ENCODE measurements at regions not wholly inside any gene's neighbourhood (a gene's known extent, or its start where the extent isn't known, plus 50 kb on each side); places are given as distances from the start of the nearest gene placed in this dataset.
"Not testable (repeated sequence)": the region's sequence is repeated elsewhere in the genome, so short reads cannot be mapped to it uniquely, and the experiment has no call there.

DNA sequence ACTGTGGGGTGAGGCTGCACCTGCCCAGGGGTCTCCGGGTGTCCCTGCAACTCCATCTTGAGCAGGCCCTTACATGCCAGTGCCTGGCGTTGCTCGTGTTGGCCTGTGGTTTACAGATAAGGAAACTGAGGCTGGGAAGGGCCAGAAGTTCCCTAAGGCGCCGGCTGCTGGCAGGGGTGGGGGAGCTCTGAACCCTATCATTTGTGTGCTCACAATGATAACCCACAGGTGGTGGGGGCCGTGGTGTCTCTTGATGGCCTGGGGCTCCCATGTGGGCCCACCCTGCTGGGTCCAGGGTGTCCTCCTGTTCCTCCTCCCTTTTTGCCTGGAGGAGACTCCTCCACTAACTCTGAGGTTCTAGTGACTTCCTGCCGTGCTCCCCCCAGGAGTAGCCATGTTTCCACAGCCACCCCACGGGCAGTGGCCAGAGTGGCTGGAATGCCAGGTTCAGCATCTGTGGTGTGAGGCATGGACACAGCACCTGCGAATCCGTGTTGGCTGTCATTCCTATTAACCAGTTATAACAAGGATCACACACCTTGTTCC is 174.3 kb downstream of the NPIPB11 start:
- not testable (repeated sequence) for DNase-seq

GRCh38 chr16:29231244-29231643 is 175.3 kb downstream of the NPIPB11 start:
- no peak for DNase-seq

DNA sequence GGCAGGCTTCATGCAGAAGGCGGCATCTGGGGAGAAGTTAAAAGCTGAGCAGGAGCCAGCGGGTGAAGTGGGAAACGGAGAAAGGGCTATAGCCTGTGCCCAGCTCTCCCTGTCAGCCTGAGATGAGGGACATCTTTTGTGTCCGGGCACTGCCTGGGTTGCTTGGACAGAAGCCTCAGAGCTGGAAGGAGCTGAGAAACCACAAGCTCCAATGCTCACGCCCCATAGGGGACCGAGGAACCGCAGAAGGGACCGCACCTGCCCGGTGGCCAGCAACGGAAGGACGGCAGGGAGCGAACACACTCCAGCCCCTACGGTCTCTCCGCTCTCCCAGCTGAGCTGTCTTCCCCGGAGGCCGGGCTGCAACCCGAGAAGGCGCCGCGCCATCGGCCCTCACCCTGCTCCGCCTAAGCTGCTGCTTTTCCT is 175.8 kb downstream of the NPIPB11 start:
- DNase-seq, result no peak

DNA sequence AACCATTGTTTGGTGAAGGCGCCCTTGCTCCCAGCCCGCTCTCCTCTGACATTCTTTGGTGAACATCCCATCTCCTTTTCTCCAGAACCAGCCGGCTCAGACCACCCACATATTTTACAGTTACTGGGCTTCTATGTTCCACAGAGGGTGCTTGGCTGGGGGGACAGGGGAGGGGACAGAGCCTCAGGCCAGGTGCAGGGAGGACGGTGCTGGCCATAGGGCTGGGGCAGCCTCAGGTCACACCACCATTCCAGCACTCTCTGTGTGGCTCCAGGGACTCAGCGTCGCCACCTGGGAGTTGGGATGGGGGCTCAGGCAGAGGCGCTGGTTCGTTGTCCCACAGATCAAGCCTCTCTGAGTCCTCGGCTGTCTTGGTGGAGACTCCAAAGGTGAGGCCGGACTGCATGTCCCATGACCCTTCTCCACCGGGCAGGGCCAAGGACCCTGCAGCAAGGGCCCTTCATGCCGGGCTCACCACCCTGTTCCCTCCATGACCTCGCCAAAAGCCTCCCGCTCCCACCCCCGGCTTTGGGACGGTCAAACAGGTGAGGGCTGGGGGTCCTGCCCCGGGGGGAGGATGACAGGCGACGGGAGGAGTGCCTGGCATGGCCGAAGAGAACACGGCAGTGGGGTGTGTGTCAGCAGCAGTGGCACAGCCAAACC is 176.4 kb downstream of the NPIPB11 start:
- DNase-seq, result not testable (repeated sequence)

DNA sequence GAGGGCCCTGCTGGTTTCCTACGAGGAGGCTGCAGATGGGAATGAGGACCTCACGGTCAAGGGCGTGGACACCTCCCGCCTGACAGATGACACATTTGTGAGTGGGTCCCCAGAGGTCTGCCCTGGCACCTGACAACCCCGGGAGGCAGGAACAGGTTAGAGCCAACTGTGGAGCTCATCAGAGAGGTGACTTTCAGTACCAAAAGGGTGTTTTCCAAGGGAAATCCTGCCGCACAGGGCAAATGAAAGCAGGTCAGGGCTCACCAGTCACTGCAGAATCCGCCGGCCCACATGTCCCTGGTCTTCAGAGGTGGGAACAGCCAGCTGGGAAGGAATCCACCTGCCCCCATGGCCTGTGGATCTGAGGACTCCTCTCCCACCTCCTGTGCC is 176.9 kb downstream of the NPIPB11 start:
- DNase-seq, result not testable (repeated sequence)

DNA sequence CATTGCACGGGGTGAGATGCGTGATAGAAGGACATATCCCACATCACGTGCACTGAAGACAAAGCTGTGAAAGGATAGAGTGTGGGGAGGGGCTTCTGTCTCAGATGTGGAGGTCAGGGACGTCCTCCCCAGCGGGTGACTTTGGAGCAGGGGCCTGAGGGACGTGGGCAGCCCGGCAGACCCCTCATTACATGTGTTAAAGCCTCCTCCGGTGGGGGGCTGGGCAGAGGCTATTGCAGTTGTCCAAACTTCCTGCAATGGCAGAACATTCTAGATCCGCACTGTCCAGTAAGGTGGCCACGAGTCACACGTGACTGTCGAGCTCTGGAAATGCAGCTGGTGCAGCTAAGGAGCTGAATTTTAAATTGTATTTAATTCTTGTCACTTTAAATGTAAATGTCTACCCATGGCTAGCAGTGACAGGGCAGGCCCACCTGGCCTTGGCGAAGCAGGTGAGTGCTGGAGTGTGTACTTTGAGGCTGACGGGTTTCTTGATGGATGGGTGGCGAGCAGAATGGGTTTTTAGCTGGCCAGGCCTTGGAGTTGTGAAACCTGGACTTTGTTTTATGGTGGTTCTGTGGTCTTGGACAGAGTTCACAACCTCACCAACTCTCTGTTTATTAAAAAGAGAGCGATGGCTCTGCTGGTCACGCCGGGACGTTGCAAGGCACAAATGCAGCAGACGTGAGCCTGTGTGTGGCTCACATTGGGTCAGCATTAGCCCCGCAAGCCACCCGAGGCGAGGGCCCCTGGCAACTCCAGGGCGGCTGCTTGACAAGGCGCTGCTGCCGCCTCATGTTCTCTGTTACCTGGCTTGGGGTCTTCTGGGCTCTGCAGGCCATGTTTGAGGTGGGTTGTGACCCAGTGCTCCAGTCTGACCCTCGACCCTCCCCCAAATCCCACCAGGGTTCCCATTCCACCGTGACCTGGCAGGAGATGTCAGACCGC is 177.6 kb downstream of the NPIPB11 start:
- DNase-seq, result not testable (repeated sequence)

- not testable (repeated sequence) for DNase-seq
Observed at GRCh38 chr16:29227751-29228663, 178.5 kb downstream of the NPIPB11 start.

- no peak for DNase-seq
Observed at GRCh38 chr16:29226782-29227181, 179.7 kb downstream of the NPIPB11 start.

DNA sequence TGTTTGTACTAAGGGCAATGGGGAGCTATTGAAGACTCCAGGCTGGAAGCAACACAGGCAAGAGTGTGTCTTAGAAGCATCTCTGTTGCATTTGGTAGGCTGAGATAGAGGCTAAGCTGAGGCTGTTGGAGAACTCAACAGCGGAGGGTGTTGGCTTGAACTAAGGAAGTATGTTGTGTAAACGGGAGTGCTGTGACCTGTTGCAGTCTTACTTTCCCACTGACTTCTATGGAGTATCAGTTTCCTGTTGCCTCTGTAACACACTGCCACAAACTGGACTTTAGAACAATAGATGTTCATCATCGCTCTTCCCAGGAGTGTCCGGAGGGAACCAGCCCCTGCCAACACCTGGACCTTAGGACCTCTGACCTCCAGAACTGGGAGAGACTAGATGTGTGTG is 181.8 kb downstream of the NPIPB11 start:
- not testable (repeated sequence) for DNase-seq

DNA sequence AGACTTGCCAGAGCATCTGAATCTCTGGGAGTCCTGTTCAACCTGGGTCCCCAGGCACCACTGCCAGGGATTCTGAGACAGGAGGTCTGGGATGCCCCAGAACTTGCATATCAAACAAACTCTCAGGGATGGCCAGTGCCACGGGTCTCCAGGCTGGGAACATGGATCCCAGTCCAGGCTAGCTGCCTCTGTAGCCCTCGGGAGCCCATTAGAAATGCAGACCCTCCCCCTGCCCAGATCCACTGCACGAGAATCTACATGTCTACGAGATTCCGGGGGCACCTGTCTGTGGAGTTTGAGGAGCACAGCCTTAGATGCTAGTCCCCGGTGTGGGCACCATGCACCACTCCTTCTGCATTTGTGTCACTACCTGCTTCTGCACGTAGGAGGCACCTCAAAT is 183.9 kb downstream of the NPIPB11 start:
- DNase-seq, result not testable (repeated sequence)

- not testable (repeated sequence) for DNase-seq
Observed at GRCh38 chr16:29222008-29222407, 184.5 kb downstream of the NPIPB11 start.

DNA sequence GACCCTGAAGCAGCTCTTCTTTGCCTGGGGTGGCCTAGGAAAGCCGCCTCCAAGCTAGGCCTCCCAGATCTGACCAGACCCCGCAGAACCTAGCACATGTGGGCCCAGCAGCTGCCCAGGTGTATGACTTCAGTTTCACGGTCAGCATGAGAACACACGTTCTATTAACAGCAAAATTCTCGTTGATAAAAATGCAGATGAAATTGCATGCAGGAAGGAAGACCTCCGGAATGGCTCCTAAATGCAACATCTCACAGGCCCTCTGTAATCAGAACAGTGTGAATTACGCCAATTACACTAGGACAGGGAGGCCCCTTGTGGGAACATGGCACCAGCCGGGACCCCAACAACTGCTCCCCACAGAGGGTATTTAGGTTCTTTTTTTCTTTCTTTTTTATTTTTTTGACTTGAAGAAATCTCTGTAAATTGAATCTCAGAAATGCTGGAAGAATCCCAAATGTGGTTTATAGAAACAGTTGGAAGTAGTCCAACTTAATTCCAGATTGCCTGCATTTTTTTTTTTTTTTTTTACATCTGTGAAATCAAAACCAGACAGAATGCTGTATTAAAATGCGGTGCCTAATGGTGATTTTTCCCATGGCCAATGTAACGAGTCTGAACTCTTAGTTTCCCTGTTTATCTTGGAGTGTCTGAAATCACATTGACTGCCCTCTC is 185.1 kb downstream of the NPIPB11 start:
- not testable (repeated sequence) for DNase-seq

GRCh38 chr16:29220647-29221191 is 185.8 kb downstream of the NPIPB11 start:
- DNase-seq, result not testable (repeated sequence)

- DNase-seq, result not testable (repeated sequence)
Observed at GRCh38 chr16:29219966-29220646, 186.4 kb downstream of the NPIPB11 start.

DNA sequence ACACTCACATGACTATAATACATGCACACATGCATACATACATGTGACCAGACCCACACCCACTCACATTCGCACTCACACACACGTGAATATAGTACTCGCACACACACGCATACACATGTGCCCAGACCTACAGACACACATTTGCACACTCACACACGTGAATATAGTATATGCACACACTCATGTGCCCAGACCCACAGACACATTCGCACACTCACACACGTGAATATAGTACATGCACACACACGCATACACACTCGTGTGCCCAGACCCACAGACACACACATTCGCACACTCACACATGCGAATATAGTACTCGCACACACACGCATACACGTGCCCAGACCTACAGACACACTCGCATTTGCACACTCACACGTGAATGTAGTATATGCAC is 186.9 kb downstream of the NPIPB11 start:
- not testable (repeated sequence) for DNase-seq

- not testable (repeated sequence) for DNase-seq
Observed at GRCh38 chr16:29218649-29219048, 187.9 kb downstream of the NPIPB11 start.

- DNase-seq, result not testable (repeated sequence)
Observed at GRCh38 chr16:29218171-29218570, 188.3 kb downstream of the NPIPB11 start.

GRCh38 chr16:29217752-29218126 is 188.8 kb downstream of the NPIPB11 start:
- not testable (repeated sequence) for DNase-seq

DNA sequence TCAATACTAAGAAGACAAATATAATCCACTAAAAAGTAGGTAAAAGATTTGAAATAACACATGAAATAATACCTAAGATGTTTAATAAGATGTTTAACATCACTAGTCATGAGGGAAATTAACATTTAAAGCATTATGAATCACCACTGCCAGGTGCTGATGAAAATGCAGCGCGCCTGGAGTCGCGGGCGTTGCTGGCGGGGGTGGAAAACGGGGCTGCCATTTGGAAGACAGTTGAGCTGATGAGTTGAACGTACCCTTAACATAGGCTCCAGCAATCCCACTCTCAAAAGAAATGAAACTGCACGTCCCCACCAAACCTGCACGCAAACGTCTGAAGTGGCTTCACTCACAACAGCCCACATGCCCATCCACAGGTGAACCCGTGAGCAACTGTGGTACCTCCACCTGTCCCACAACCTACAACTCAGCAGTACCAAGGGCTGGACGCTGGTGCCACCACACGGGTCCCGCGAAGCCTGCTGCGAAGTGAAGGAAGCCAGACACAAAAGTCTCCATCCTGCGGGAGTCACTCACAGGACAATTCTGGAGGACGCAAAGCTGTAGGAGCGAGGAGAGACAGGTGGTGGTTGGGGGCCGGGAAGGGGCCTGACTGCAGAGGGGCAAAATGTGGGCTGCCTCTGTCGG is 189.3 kb downstream of the NPIPB11 start:
- DNase-seq, result not testable (repeated sequence)

DNA sequence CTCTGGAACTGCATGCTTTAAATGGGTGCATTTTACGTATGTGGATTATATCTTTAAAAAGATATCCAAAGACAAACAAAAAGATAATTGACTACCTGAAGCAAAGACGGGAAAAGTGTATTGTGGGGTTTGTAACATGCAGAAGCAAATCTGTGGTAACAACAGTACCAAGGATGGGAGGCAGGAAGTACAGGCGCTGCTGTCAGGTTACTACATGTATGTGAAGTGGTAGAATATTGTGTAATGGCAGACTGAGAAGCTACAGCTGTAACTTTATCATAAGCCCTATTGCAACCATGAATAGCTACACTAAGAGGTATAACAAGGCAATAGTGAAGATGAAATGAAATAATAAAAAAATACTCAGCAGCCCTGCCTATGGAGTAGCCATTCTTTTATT is 192.7 kb downstream of the NPIPB11 start:
- not testable (repeated sequence) for DNase-seq
